ENCODE measurements at regions not wholly inside any gene's neighbourhood (a gene's known extent, or its start where the extent isn't known, plus 50 kb on each side); places are given as distances from the start of the nearest gene placed in this dataset.

DNA sequence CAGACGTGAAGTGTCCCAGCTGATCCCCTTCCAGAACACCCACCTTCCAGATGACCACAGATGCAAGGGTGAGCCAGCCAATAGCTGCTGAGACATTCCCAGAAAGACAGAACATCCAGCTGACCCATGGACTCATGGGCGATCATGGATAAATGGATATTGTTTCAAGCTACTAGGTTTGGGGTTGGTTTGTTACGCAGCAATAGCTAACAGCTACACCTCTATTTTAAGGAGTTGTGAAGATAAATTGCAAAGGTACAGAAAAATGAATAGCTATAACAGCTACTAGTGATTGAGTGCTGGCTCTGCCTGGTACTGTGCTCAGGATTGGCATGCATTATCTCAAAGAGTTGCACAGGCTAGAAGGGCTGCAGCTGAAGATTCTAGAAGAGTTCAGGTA lies 122.5 kb downstream of the MIAT start:
- intact Hi-C loops (cut with micrococcal nuclease) = no loop called here
- peaks cover 23% of the 10 kb centered on the region for H3K9me3 ChIP-seq (replicated peaks)
- TF ChIP-seq, protein P1, sequence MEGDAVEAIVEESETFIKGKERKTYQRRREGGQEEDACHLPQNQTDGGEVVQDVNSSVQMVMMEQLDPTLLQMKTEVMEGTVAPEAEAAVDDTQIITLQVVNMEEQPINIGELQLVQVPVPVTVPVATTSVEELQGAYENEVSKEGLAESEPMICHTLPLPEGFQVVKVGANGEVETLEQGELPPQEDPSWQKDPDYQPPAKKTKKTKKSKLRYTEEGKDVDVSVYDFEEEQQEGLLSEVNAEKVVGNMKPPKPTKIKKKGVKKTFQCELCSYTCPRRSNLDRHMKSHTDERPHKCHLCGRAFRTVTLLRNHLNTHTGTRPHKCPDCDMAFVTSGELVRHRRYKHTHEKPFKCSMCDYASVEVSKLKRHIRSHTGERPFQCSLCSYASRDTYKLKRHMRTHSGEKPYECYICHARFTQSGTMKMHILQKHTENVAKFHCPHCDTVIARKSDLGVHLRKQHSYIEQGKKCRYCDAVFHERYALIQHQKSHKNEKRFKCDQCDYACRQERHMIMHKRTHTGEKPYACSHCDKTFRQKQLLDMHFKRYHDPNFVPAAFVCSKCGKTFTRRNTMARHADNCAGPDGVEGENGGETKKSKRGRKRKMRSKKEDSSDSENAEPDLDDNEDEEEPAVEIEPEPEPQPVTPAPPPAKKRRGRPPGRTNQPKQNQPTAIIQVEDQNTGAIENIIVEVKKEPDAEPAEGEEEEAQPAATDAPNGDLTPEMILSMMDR (IDR thresholded peaks at IDR 0.05; ENCODE audit: borderline replicate concordance) = no peak
- H3K27ac ChIP-seq (replicated peaks) = no peak overlapping the region
- peaks cover 28% of the 10 kb centered on the region for H3K4me1 ChIP-seq
- no peak overlapping the region for H3K4me3 ChIP-seq
- no peaks in the 10 kb centered on the region for H3K27me3 ChIP-seq (ENCODE audit: low read depth)
- no peak for DNase-seq
- H3K36me3 ChIP-seq = peaks cover 65% of the 10 kb centered on the region

DNA sequence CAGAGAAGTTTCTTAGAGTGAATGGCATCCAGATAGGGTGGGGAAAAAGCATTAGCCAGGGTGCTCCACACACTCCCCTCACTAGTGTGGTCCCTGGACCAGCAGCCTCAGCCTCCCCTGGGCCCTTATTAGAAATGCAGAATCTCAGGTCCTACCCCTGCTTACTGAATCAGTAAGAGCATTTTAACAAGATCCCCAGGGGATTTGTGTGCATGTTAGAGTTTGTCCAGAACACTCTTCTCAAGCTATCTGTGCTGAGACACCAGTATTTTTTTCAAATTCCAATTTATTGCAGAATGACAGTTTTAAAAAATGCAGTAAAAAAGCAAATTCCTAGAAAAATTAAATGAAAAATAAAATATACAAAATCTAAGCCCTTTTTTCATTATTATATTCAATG lies 123.1 kb downstream of the MIAT start:
- DNase-seq = no peak
- intact Hi-C loops (cut with micrococcal nuclease) = no loop called here
- Histone ChIP-seq H3K4me3 (no peak overlapping the region), H3K27me3 (ENCODE audit: low read depth) (no peaks in the 10 kb centered on the region), H3K27ac (replicated peaks) (no peak overlapping the region), H3K36me3 (peaks cover 59% of the 10 kb centered on the region), H3K4me1 (peaks cover 28% of the 10 kb centered on the region), H3K9me3 (replicated peaks) (peaks cover 17% of the 10 kb centered on the region)
- TF ChIP-seq, protein P1 (IDR thresholded peaks at IDR 0.05; ENCODE audit: borderline replicate concordance) = no peak

DNA sequence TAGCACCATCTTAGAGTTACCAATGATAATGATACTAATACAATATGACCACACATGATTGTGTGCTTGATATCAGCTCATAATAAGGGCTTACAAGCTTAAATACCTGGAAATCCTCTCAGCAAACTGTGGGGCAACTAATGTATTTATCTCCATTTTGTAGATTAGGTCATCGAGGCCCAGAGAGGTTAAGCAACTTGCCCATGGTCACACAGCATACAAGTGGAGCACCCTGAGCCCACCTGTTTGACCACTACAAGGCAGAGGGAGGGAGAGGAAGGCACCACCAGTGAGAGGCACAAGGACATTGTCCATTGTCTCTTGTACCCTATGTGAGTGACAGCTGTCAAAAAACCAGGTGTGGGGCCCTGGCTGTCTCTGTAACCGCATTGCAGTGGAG lies 123.7 kb downstream of the MIAT start:
- no peak overlapping the region for H3K4me3 ChIP-seq
- H3K27ac ChIP-seq (replicated peaks) = no peak overlapping the region
- peaks cover 53% of the 10 kb centered on the region for H3K36me3 ChIP-seq
- TF ChIP-seq, protein P1 (IDR thresholded peaks at IDR 0.05; ENCODE audit: borderline replicate concordance) = no peak
- H3K4me1 ChIP-seq = peaks cover 33% of the 10 kb centered on the region
- intact Hi-C loops (cut with micrococcal nuclease) = no loop called here
- no peak for DNase-seq
- peaks cover 12% of the 10 kb centered on the region for H3K9me3 ChIP-seq (replicated peaks)
- no peaks in the 10 kb centered on the region for H3K27me3 ChIP-seq (ENCODE audit: low read depth)

DNA sequence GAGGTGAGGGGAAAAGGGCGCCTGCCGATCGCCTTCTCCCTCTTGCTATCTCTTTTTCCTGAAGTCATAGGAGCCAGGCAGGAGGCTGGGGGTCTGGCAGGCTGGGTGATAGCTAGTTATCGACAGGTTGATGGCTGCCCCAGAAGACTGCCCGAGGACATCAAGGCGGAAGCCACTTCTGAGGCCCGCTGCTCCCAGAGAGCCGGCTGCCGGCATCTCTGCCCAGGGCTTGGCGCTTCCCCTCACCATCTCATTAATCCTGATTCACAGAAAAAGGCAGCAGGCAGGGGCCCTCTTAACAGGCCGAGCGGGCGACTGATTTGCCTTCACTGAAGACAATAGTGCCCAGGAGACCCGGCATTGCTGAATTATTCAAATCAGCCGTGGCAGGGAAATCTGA lies 124.2 kb downstream of the MIAT start:
- intact Hi-C loops (cut with micrococcal nuclease) = no loop called here
- H3K4me3 ChIP-seq = no peak overlapping the region
- no peak overlapping the region for H3K27ac ChIP-seq (replicated peaks)

DNA sequence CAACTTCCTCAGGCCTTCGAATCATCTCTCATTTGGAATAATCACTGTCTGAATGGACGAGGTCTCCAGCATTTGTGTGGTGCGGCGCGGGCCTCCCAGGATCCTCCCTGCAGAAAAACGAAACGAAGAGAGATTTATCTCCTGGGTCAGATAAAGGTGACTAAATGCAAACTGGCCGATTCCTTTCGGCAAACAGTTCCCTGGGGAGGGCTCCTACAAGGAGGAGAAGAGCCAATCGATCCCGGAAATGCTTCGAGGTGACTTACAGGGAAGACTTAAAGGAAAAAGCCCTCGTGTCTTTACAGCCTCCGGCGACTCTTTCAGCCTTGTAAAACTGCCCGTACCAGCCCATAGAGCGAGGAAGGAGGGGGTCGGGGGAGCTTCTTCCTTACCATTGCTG lies 126.5 kb downstream of the MIAT start:
- no peak overlapping the region for H3K27ac ChIP-seq (replicated peaks)
- H3K4me1 ChIP-seq = peaks cover 15% of the 10 kb centered on the region
- peaks cover 10% of the 10 kb centered on the region for H3K9me3 ChIP-seq (replicated peaks)
- intact Hi-C loops (cut with micrococcal nuclease) = no loop called here
- peaks cover 35% of the 10 kb centered on the region for H3K36me3 ChIP-seq
- TF ChIP-seq, protein P1 (IDR thresholded peaks at IDR 0.05; ENCODE audit: borderline replicate concordance) = no peak
- DNase-seq = no peak
- H3K4me3 ChIP-seq = no peak overlapping the region
- no peaks in the 10 kb centered on the region for H3K27me3 ChIP-seq (ENCODE audit: low read depth)

More for the DNA sequence above, 124.2 kb downstream of the MIAT start:
- Histone ChIP-seq H3K9me3 (replicated peaks) (peaks cover 10% of the 10 kb centered on the region), H3K36me3 (peaks cover 48% of the 10 kb centered on the region), H3K4me1 (peaks cover 38% of the 10 kb centered on the region), H3K27me3 (ENCODE audit: low read depth) (no peaks in the 10 kb centered on the region)
- DNase-seq = no peak
- TF ChIP-seq, protein P1 (IDR thresholded peaks at IDR 0.05; ENCODE audit: borderline replicate concordance) = no peak

DNA sequence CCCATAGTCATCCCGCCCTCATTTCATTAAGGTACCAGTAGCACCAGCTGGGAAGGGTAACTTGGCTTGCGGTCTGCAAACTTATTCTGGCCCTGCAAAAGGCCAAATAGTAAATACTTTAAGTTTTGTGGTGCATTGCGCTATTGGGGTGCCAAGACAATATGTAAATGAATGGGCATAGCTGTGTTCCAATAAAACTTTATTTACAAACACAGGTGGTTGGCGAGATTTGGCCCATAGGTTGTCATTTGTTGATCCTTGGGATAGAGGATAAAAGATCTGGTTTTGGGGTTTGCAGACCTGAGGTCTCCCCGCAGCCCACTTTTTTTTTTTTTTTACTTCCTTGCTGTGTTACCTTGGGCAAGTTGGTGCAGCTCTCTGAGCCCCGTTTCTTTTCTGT lies 127.4 kb downstream of the MIAT start:
- Histone ChIP-seq H3K36me3 (peaks cover 26% of the 10 kb centered on the region), H3K27me3 (ENCODE audit: low read depth) (no peaks in the 10 kb centered on the region), H3K4me1 (peaks cover 10% of the 10 kb centered on the region), H3K27ac (replicated peaks) (no peak overlapping the region), H3K4me3 (no peak overlapping the region), H3K9me3 (replicated peaks) (peaks cover 4% of the 10 kb centered on the region)
- TF ChIP-seq, protein P1 (IDR thresholded peaks at IDR 0.05; ENCODE audit: borderline replicate concordance) = no peak
- intact Hi-C loops (cut with micrococcal nuclease) = no loop called here
- no peak for DNase-seq

All from left ventricle myocardium inferior (tissue), 1 donor.